ENCODE measurements at regions not wholly inside any gene's neighbourhood (a gene's known extent, or its start where the extent isn't known, plus 50 kb on each side); places are given as distances from the start of the nearest gene placed in this dataset.
"Not testable (repeated sequence)": the region's sequence is repeated elsewhere in the genome, so short reads cannot be mapped to it uniquely, and the experiment has no call there.

- Histone ChIP-seq H3K27me3 (replicated peaks) (no peaks in the 10 kb centered on the region), H3K4me3 (no peak overlapping the region), H3K27ac (no peak overlapping the region), H3K4me1 (replicated peaks) (peaks cover 33% of the 10 kb centered on the region), H3K9me3 (replicated peaks) (no peaks in the 10 kb centered on the region), H3K36me3 (no peaks in the 10 kb centered on the region)
- DNase-seq (ENCODE audit: low read depth in 1 of 2, low spot score in 2 of 2), result no peak
Observed at GRCh38 chr16:48969611-48970010, 312.0 kb downstream of the CBLN1 start.

- no peak overlapping the region for H3K4me3 ChIP-seq
- H3K27ac ChIP-seq, result peak overlapping the region; percentile 89
- H3K27me3 ChIP-seq (replicated peaks), result no peaks in the 10 kb centered on the region
- peaks cover 48% of the 10 kb centered on the region for H3K4me1 ChIP-seq (replicated peaks)
- H3K36me3 ChIP-seq, result no peaks in the 10 kb centered on the region
- peak; percentile 77 to 94 for DNase-seq (ENCODE audit: low read depth in 1 of 2, low spot score in 2 of 2)
- no peaks in the 10 kb centered on the region for H3K9me3 ChIP-seq (replicated peaks)
Observed at GRCh38 chr16:48965386-48965785, 316.3 kb downstream of the CBLN1 start.

GRCh38 chr16:48963901-48964615, 317.6 kb downstream of the CBLN1 start:
- Histone ChIP-seq H3K4me3 (no peak overlapping the region), H3K27me3 (replicated peaks) (no peaks in the 10 kb centered on the region), H3K27ac (peak overlapping the region; percentile 89), H3K9me3 (replicated peaks) (no peaks in the 10 kb centered on the region), H3K36me3 (no peaks in the 10 kb centered on the region), H3K4me1 (replicated peaks) (peaks cover 40% of the 10 kb centered on the region)
- DNase-seq (ENCODE audit: low read depth in 1 of 2, low spot score in 2 of 2), result peak; percentile 80 to 96

GRCh38 chr16:48963306-48963705, 318.3 kb downstream of the CBLN1 start:
- Histone ChIP-seq H3K9me3 (replicated peaks) (no peaks in the 10 kb centered on the region), H3K36me3 (no peaks in the 10 kb centered on the region), H3K4me3 (no peak overlapping the region), H3K27me3 (replicated peaks) (no peaks in the 10 kb centered on the region), H3K4me1 (replicated peaks) (peaks cover 40% of the 10 kb centered on the region), H3K27ac (peak overlapping the region; percentile 89)
- peak; percentile 59 to 79 for DNase-seq (ENCODE audit: low read depth in 1 of 2, low spot score in 2 of 2)

- Histone ChIP-seq H3K4me1 (replicated peaks) (peaks cover 40% of the 10 kb centered on the region), H3K4me3 (no peak overlapping the region), H3K36me3 (no peaks in the 10 kb centered on the region), H3K27me3 (replicated peaks) (no peaks in the 10 kb centered on the region), H3K27ac (no peak overlapping the region), H3K9me3 (replicated peaks) (no peaks in the 10 kb centered on the region)
- DNase-seq (ENCODE audit: low read depth in 1 of 2, low spot score in 2 of 2), result no peak
Observed at GRCh38 chr16:48961546-48961945, 320.1 kb downstream of the CBLN1 start.

- Histone ChIP-seq H3K27me3 (replicated peaks) (no peaks in the 10 kb centered on the region), H3K4me1 (replicated peaks) (peaks cover 34% of the 10 kb centered on the region), H3K36me3 (no peaks in the 10 kb centered on the region), H3K27ac (no peak overlapping the region), H3K4me3 (no peak overlapping the region), H3K9me3 (replicated peaks) (no peaks in the 10 kb centered on the region)
- DNase-seq (ENCODE audit: low read depth in 1 of 2, low spot score in 2 of 2), result no peak
Observed at GRCh38 chr16:48960830-48961229, 320.8 kb downstream of the CBLN1 start.

GRCh38 chr16:48959747-48960146, 321.9 kb downstream of the CBLN1 start:
- Histone ChIP-seq H3K4me1 (replicated peaks) (peaks cover 23% of the 10 kb centered on the region), H3K36me3 (no peaks in the 10 kb centered on the region), H3K27me3 (replicated peaks) (no peaks in the 10 kb centered on the region), H3K27ac (no peak overlapping the region), H3K4me3 (no peak overlapping the region), H3K9me3 (replicated peaks) (no peaks in the 10 kb centered on the region)
- no peak for DNase-seq (ENCODE audit: low read depth in 1 of 2, low spot score in 2 of 2)

GRCh38 chr16:48959204-48959603, 322.4 kb downstream of the CBLN1 start:
- Histone ChIP-seq H3K9me3 (replicated peaks) (no peaks in the 10 kb centered on the region), H3K27me3 (replicated peaks) (no peaks in the 10 kb centered on the region), H3K27ac (no peak overlapping the region), H3K4me1 (replicated peaks) (peaks cover 19% of the 10 kb centered on the region), H3K4me3 (no peak overlapping the region), H3K36me3 (no peaks in the 10 kb centered on the region)
- DNase-seq (ENCODE audit: low read depth in 1 of 2, low spot score in 2 of 2), result no peak

GRCh38 chr16:48958681-48959080, 323.0 kb downstream of the CBLN1 start:
- Histone ChIP-seq H3K27ac (no peak overlapping the region), H3K27me3 (replicated peaks) (no peaks in the 10 kb centered on the region), H3K36me3 (no peaks in the 10 kb centered on the region), H3K4me1 (replicated peaks) (peaks cover 14% of the 10 kb centered on the region), H3K9me3 (replicated peaks) (no peaks in the 10 kb centered on the region), H3K4me3 (no peak overlapping the region)
- DNase-seq (ENCODE audit: low read depth in 1 of 2, low spot score in 2 of 2), result no peak

GRCh38 chr16:48956620-48957019, 325.0 kb downstream of the CBLN1 start:
- H3K27ac ChIP-seq, result no peak overlapping the region
- no peaks in the 10 kb centered on the region; the same call in 1 of the 2 replicates for H3K4me1 ChIP-seq (replicated peaks)
- no peaks in the 10 kb centered on the region for H3K27me3 ChIP-seq (replicated peaks)
- no peak for DNase-seq (ENCODE audit: low read depth in 1 of 2, low spot score in 2 of 2)
- no peaks in the 10 kb centered on the region for H3K9me3 ChIP-seq (replicated peaks)
- no peak overlapping the region for H3K4me3 ChIP-seq
- H3K36me3 ChIP-seq, result no peaks in the 10 kb centered on the region

- Histone ChIP-seq H3K27me3 (replicated peaks) (no peaks in the 10 kb centered on the region), H3K27ac (no peak overlapping the region), H3K4me1 (replicated peaks) (no peaks in the 10 kb centered on the region), H3K36me3 (no peaks in the 10 kb centered on the region), H3K4me3 (no peak overlapping the region), H3K9me3 (replicated peaks) (no peaks in the 10 kb centered on the region)
- no peak for DNase-seq (ENCODE audit: low read depth in 1 of 2, low spot score in 2 of 2)
Observed at GRCh38 chr16:48955837-48956236, 325.8 kb downstream of the CBLN1 start.

GRCh38 chr16:48951621-48952125, 330.0 kb downstream of the CBLN1 start:
- not testable (repeated sequence) for H3K4me3 ChIP-seq; H3K27ac ChIP-seq; DNase-seq (ENCODE audit: low read depth in 1 of 2, low spot score in 2 of 2); H3K9me3 ChIP-seq (replicated peaks); H3K27me3 ChIP-seq (replicated peaks); H3K36me3 ChIP-seq
- peaks cover 18% of the 10 kb centered on the region for H3K4me1 ChIP-seq (replicated peaks)

GRCh38 chr16:48950184-48950583, 331.5 kb downstream of the CBLN1 start:
- no peak overlapping the region for H3K27ac ChIP-seq

GRCh38 chr16:48949636-48950035, 332.0 kb downstream of the CBLN1 start:
- peaks cover 18% of the 10 kb centered on the region for H3K4me1 ChIP-seq (replicated peaks)
- no peak overlapping the region for H3K4me3 ChIP-seq
- no peaks in the 10 kb centered on the region for H3K9me3 ChIP-seq (replicated peaks)
- DNase-seq (ENCODE audit: low read depth in 1 of 2, low spot score in 2 of 2), result no peak
- H3K27ac ChIP-seq, result no peak overlapping the region
- H3K27me3 ChIP-seq (replicated peaks), result no peaks in the 10 kb centered on the region
- H3K36me3 ChIP-seq, result no peaks in the 10 kb centered on the region

More at GRCh38 chr16:48950184-48950583, 331.5 kb downstream of the CBLN1 start:
- Histone ChIP-seq H3K27me3 (replicated peaks) (no peaks in the 10 kb centered on the region), H3K36me3 (no peaks in the 10 kb centered on the region), H3K4me3 (no peak overlapping the region), H3K9me3 (replicated peaks) (no peaks in the 10 kb centered on the region), H3K4me1 (replicated peaks) (peaks cover 18% of the 10 kb centered on the region)
- DNase-seq (ENCODE audit: low read depth in 1 of 2, low spot score in 2 of 2), result no peak

GRCh38 chr16:48948911-48949310, 332.7 kb downstream of the CBLN1 start:
- H3K36me3 ChIP-seq, result no peaks in the 10 kb centered on the region
- DNase-seq (ENCODE audit: low read depth in 1 of 2, low spot score in 2 of 2), result peak in 1 of 2 experiments; percentile 55
- H3K9me3 ChIP-seq (replicated peaks), result no peaks in the 10 kb centered on the region
- peaks cover 18% of the 10 kb centered on the region for H3K4me1 ChIP-seq (replicated peaks)
- H3K27me3 ChIP-seq (replicated peaks), result no peaks in the 10 kb centered on the region
- no peak overlapping the region for H3K4me3 ChIP-seq
- H3K27ac ChIP-seq, result no peak overlapping the region
